D721Med (cell line): ENCODE measurements at regions not wholly inside any gene's neighbourhood (a gene's known extent, or its start where the extent isn't known, plus 50 kb on each side); places are given as distances from the start of the nearest gene placed in this dataset.

Experiments used
- DNase-seq: peaks from one replicate; pipeline ENCODE4 v3.0.0; 2011; ENCODE audit warnings: low spot score; ENCODE audit not compliant: insufficient read length
- FAIRE-seq: peaks from 2 replicates; lab custom pipeline; 2011; peaks lifted over from hg19 to GRCh38; lab: Jason Lieb, UNC
- TF ChIP-seq, protein P1 (sequence below): IDR thresholded peaks from 2 replicates; pipeline ENCODE4 v1.5.1; 2012; ENCODE audit warnings: mild to moderate bottlenecking, control low read depth; ENCODE audit not compliant: insufficient read depth; ENCODE audit errors: missing control alignments

DNA sequence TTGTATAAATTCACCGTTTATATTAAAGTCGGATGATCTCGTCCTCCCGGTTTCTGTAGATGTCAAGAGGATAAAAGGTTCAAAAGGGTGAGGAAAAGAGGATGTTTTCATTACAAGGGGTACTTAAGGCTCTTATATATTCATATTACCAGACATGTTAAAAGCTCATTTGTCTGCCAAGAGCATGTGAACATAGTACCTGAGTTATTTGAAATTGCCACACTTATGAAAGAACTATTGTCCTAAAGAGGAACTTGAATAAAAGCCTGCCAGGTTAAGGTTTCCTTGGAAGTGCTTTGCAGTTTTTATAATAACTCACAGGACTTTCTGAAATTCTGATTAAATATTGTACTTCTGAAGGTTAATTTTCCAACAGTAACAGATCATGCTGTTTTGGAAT lies 1915.1 kb downstream of the MAT2B start:
- no peak for DNase-seq
- TF ChIP-seq, protein P1, sequence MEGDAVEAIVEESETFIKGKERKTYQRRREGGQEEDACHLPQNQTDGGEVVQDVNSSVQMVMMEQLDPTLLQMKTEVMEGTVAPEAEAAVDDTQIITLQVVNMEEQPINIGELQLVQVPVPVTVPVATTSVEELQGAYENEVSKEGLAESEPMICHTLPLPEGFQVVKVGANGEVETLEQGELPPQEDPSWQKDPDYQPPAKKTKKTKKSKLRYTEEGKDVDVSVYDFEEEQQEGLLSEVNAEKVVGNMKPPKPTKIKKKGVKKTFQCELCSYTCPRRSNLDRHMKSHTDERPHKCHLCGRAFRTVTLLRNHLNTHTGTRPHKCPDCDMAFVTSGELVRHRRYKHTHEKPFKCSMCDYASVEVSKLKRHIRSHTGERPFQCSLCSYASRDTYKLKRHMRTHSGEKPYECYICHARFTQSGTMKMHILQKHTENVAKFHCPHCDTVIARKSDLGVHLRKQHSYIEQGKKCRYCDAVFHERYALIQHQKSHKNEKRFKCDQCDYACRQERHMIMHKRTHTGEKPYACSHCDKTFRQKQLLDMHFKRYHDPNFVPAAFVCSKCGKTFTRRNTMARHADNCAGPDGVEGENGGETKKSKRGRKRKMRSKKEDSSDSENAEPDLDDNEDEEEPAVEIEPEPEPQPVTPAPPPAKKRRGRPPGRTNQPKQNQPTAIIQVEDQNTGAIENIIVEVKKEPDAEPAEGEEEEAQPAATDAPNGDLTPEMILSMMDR = no peak
- no peak for FAIRE-seq

DNA sequence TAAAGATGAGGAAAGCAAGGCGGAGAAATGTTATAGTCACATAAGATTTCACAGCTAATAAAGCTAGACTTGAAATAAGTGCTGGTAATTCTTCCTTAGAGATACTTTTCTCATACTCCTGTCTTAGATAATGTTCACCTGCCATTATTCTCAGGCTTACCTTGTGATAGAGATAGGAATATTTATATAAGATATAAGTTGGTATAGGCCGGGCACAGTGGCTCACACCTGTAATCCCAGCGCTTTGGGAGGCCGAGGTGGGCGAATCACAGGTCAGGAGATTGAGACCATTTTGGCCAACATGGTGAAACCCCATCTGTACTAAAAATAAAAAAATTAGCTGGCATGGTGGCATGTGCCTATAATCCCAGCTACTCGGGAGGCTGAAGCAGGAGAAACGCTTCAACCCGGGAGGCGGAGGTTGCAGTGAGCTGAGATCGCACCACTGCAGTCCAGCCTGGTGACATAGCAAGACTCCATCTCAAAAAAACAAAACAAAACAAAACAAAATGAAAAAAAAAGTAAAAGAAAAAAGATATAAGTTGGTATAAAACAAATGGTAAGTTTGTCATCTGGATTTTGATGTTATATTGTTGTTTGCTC lies 1918.4 kb downstream of the MAT2B start:
- TF ChIP-seq, protein P1 = no peak
- DNase-seq (no peak), FAIRE-seq (no peak)

DNA sequence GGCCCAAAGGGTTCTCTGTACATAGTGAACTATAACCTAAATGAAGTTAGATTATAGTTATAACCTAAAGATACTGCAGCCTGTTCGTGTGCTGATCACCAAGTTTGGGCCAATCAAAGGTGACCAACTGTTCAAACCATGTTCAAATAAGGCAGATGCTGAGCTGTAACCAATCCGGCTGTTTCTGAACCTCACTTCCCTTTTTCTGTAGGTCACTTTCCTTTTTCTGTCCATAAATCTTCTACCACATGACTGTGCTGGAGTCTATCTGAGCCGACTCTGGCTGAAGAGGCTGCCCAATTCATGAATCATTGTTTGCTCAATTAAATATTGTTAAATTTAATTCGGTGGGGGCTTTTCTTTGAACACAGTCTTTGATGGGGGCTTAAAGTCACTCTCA lies 1920.2 kb downstream of the MAT2B start:
- TF ChIP-seq, protein P1 = no peak
- no peak for FAIRE-seq
- no peak for DNase-seq

DNA sequence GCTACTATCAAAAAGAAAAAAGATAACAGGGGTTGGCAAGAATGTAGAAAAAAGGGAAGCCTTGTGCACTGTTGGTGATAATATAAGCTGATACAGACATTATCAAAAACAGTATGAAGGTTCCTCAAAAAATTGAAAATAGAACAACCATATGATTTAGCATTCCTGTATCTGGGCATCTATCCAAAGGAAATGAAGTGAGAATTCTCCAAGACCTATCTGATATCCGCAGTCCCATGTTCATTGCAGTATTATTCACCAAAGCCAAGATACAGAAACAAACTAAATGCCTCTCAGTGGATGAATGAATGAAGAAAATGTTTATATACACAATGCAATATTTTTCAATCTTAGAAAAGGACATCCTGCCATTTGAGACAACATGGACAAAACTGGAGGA lies 1943.3 kb downstream of the MAT2B start:
- DNase-seq = no peak
- TF ChIP-seq, protein P1 = no peak
- no peak for FAIRE-seq

DNA sequence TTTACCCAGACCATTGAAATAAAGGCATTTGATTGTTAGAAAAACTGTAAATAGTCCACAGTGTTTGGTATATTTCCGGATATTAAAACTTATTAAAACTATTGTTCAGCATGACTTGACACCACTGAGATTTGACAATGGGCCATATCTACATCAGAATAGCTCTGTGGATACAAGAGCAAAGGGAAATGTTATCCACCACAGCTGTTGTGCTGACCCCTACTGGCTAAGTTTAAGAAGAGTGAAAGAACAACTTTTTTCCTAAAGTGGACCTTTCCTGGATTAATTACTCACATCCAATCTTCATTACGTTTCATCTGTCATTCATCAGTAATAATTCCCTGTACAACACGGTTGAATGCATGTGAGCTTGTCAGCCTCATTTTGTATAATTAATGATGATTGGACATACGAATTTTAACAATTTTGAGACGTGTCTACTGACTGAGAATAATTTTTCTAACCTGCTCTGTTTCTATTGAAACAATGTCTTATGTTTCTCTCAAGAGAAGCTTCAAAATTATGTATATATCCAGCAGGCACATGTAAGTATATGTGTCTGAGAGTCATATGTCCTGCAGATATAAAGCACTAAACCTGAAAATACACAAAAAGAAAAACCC lies 1952.6 kb downstream of the MAT2B start:
- DNase-seq (no peak), FAIRE-seq (peak; percentile 98)
- TF ChIP-seq, protein P1 = peak; percentile 59

DNA sequence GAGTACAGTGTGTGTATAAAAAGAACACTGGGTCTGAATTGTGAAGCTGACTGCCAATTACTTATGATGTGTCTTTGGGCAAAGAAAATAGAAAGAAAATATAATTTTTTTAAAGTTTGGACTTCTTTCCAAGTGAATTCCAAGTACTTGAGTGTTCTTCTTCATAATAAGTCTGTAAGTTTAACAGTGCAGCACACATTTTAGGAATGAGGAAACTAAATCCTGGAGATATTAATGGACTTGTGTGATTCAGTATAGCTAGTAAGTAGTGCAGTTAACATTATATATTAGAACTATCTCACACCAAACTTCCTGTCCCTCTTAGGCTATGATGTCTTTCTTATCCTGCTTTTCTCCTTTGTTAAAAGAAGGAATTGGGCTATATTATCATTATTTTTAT lies 1953.8 kb downstream of the MAT2B start:
- FAIRE-seq = no peak
- TF ChIP-seq, protein P1 = no peak

DNA sequence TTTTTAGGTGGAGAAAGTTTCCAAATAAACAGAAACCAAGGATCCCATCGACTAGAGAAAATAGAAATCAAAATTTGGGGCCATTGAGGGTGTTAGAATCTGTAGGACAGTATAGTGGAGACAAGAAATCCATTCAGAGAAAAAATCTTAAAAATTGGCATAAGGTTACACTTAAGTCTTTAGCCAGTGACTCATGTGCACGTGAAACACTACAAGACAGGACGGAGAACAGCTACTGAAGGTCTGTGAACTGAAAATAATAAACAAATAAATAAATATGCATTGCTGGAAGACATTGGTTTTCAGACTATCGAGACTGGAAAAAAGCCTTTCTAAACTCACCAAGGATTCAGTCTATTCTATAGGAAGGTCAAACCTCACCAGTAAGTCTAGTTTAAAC lies 1955.5 kb downstream of the MAT2B start:
- TF ChIP-seq, protein P1 = no peak
- DNase-seq (no peak), FAIRE-seq (no peak)

More for the DNA sequence above, 1953.8 kb downstream of the MAT2B start:
- no peak for DNase-seq
